ENCODE measurements at regions not wholly inside any gene's neighbourhood (a gene's known extent, or its start where the extent isn't known, plus 50 kb on each side); places are given as distances from the start of the nearest gene placed in this dataset.
A peak's percentile ranks its signal among the peaks of the same experiment; 100 is the strongest.

- no peak overlapping the region for H3K4me2 ChIP-seq
- DNase-seq = peak in 1 of 2 experiments; percentile 44
- H3K79me2 ChIP-seq (ENCODE audit: low read depth) = no peaks in the 10 kb centered on the region
- no peaks in the 10 kb centered on the region for H3K9me2 ChIP-seq (ENCODE audit: insufficient read depth)
- no peaks in the 10 kb centered on the region for H3K4me1 ChIP-seq (replicated peaks; ENCODE audit: insufficient read depth)
- ChIA-PET POLR2A (ENCODE audit: unreplicated experiment) (no interaction called here), CTCF (no interaction called here)
- no peaks in the 10 kb centered on the region for H3K36me3 ChIP-seq (ENCODE audit: low read depth)
- TF ChIP-seq EZH2 (IDR thresholded peaks at IDR 0.05; ENCODE audit: low read depth) (no peak), CTCF (conservative IDR thresholded peaks at IDR 0.05) (no peak)
- H3K4me3 ChIP-seq = no peak overlapping the region
- H2AFZ ChIP-seq = peak overlapping the region; percentile 31; the same call in 1 of the 2 replicates
- no peaks in the 10 kb centered on the region for H3F3A ChIP-seq (ENCODE audit: insufficient read depth, low read depth)
- BruUV-seq (replicated peaks) = no TSS peak
- H3K27ac ChIP-seq = no peak overlapping the region
- no peaks in the 10 kb centered on the region for H3K27me3 ChIP-seq (ENCODE audit: insufficient read depth, low read depth)
- no peaks in the 10 kb centered on the region for H4K20me1 ChIP-seq (ENCODE audit: insufficient read depth)
- peaks cover 4% of the 10 kb centered on the region; the same call in 1 of the 2 replicates for H3K9me3 ChIP-seq (ENCODE audit: insufficient read depth, low read depth)
- intact Hi-C loops (cut with micrococcal nuclease; ENCODE audit: unreplicated experiment) = no loop called here
Measured at GRCh38 chr1:72357411-72357810, 75.1 kb upstream of the NEGR1 start.

GRCh38 chr1:72355899-72356298 is 73.6 kb upstream of the NEGR1 start:
- H3K27me3 ChIP-seq (ENCODE audit: insufficient read depth, low read depth) = no peaks in the 10 kb centered on the region
- no peak overlapping the region for H3K4me2 ChIP-seq
- H2AFZ ChIP-seq = no peak overlapping the region
- no peaks in the 10 kb centered on the region for H3K79me2 ChIP-seq (ENCODE audit: low read depth)
- H3K4me3 ChIP-seq = no peak overlapping the region
- H4K20me1 ChIP-seq (ENCODE audit: insufficient read depth) = no peaks in the 10 kb centered on the region
- peaks cover 4% of the 10 kb centered on the region; the same call in 1 of the 2 replicates for H3K9me3 ChIP-seq (ENCODE audit: insufficient read depth, low read depth)
- BruUV-seq (replicated peaks) = no TSS peak
- no peaks in the 10 kb centered on the region for H3K36me3 ChIP-seq (ENCODE audit: low read depth)
- CTCF ChIA-PET = no interaction called here
- TF ChIP-seq EZH2 (IDR thresholded peaks at IDR 0.05; ENCODE audit: low read depth) (no peak), CTCF (conservative IDR thresholded peaks at IDR 0.05) (no peak)
- POLR2A ChIA-PET (ENCODE audit: unreplicated experiment) = no interaction called here
- intact Hi-C loops (cut with micrococcal nuclease; ENCODE audit: unreplicated experiment) = no loop called here
- H3K27ac ChIP-seq = no peak overlapping the region
- H3K9me2 ChIP-seq (ENCODE audit: insufficient read depth) = no peaks in the 10 kb centered on the region
- H3F3A ChIP-seq (ENCODE audit: insufficient read depth, low read depth) = no peaks in the 10 kb centered on the region
- no peaks in the 10 kb centered on the region for H3K4me1 ChIP-seq (replicated peaks; ENCODE audit: insufficient read depth)
- DNase-seq = no peak

GRCh38 chr1:72341661-72342060 is 59.3 kb upstream of the NEGR1 start:
- intact Hi-C loops (cut with micrococcal nuclease; ENCODE audit: unreplicated experiment) = no loop called here
- BruUV-seq (replicated peaks) = no TSS peak
- H3K9me2 ChIP-seq (ENCODE audit: insufficient read depth) = no peaks in the 10 kb centered on the region
- no peaks in the 10 kb centered on the region for H3F3A ChIP-seq (ENCODE audit: insufficient read depth, low read depth)
- H3K79me2 ChIP-seq (ENCODE audit: low read depth) = no peaks in the 10 kb centered on the region
- no peaks in the 10 kb centered on the region for H3K4me1 ChIP-seq (replicated peaks; ENCODE audit: insufficient read depth)
- no peak for TF ChIP-seq EZH2 (IDR thresholded peaks at IDR 0.05; ENCODE audit: low read depth)
- H3K4me3 ChIP-seq = no peak overlapping the region
- H4K20me1 ChIP-seq (ENCODE audit: insufficient read depth) = no peaks in the 10 kb centered on the region
- ChIA-PET POLR2A (ENCODE audit: unreplicated experiment) (no interaction called here), CTCF (no interaction called here)
- DNase-seq = no peak
- H3K36me3 ChIP-seq (ENCODE audit: low read depth) = no peaks in the 10 kb centered on the region
- no peaks in the 10 kb centered on the region for H3K27me3 ChIP-seq (ENCODE audit: insufficient read depth, low read depth)
- H3K9me3 ChIP-seq (ENCODE audit: insufficient read depth, low read depth) = no peaks in the 10 kb centered on the region
- no peak overlapping the region for H2AFZ ChIP-seq
- no peak overlapping the region for H3K27ac ChIP-seq
- H3K4me2 ChIP-seq = no peak overlapping the region

GRCh38 chr1:72336776-72337175 is 54.4 kb upstream of the NEGR1 start:
- H3K4me3 ChIP-seq = no peak overlapping the region
- no peak overlapping the region for H3K4me2 ChIP-seq
- no peaks in the 10 kb centered on the region for H3K4me1 ChIP-seq (replicated peaks; ENCODE audit: insufficient read depth)
- POLR2A ChIA-PET (ENCODE audit: unreplicated experiment) = no interaction called here
- H3K9me3 ChIP-seq (ENCODE audit: insufficient read depth, low read depth) = no peaks in the 10 kb centered on the region
- H4K20me1 ChIP-seq (ENCODE audit: insufficient read depth) = no peaks in the 10 kb centered on the region
- BruUV-seq (replicated peaks) = no TSS peak
- TF ChIP-seq EZH2 (IDR thresholded peaks at IDR 0.05; ENCODE audit: low read depth) (no peak), CTCF (conservative IDR thresholded peaks at IDR 0.05) (no peak)
- no peaks in the 10 kb centered on the region for H3K27me3 ChIP-seq (ENCODE audit: insufficient read depth, low read depth)
- intact Hi-C loops (cut with micrococcal nuclease; ENCODE audit: unreplicated experiment) = no loop called here
- no peaks in the 10 kb centered on the region for H3K9me2 ChIP-seq (ENCODE audit: insufficient read depth)
- H3K79me2 ChIP-seq (ENCODE audit: low read depth) = no peaks in the 10 kb centered on the region
- no peak for DNase-seq
- H3K36me3 ChIP-seq (ENCODE audit: low read depth) = no peaks in the 10 kb centered on the region
- no peak overlapping the region for H3K27ac ChIP-seq
- H2AFZ ChIP-seq = no peak overlapping the region
- H3F3A ChIP-seq (ENCODE audit: insufficient read depth, low read depth) = no peaks in the 10 kb centered on the region
- CTCF ChIA-PET = no interaction called here

Data from PC-9 (cell line).